ENCODE measurements at regions not wholly inside any gene's neighbourhood (a gene's known extent, or its start where the extent isn't known, plus 50 kb on each side); places are given as distances from the start of the nearest gene placed in this dataset.

GRCh38 chr14:36083317-36083716 lies 93.2 kb downstream of the PTCSC3 start:
- DNase-seq = no peak

- no peak for DNase-seq
Measured at GRCh38 chr14:36078080-36078479, 98.4 kb downstream of the PTCSC3 start.

GRCh38 chr14:36076197-36076596 lies 100.3 kb downstream of the PTCSC3 start:
- DNase-seq = no peak

GRCh38 chr14:36075203-36075602 lies 101.3 kb downstream of the PTCSC3 start:
- DNase-seq = no peak

- DNase-seq = no peak
Measured at GRCh38 chr14:36070720-36071043, 105.8 kb downstream of the PTCSC3 start.

GRCh38 chr14:36070031-36070719 lies 106.3 kb downstream of the PTCSC3 start:
- peak; percentile 32 to 58 (median 37) for DNase-seq

GRCh38 chr14:36069535-36069900 lies 107.0 kb downstream of the PTCSC3 start:
- peak; percentile 34 to 52 (median 35) for DNase-seq

- no peak for DNase-seq
Measured at GRCh38 chr14:36068777-36069534, 107.6 kb downstream of the PTCSC3 start.

GRCh38 chr14:36067428-36068187 lies 108.9 kb downstream of the PTCSC3 start:
- no peak for DNase-seq

- no peak for DNase-seq
Measured at GRCh38 chr14:36066636-36067035, 109.9 kb downstream of the PTCSC3 start.

- DNase-seq = no peak
Measured at GRCh38 chr14:36065831-36066230, 110.7 kb downstream of the PTCSC3 start.

GRCh38 chr14:36059531-36059930 lies 117.0 kb downstream of the PTCSC3 start:
- no peak for DNase-seq

GRCh38 chr14:36057452-36058116 lies 118.9 kb downstream of the PTCSC3 start:
- no peak for DNase-seq

GRCh38 chr14:36056845-36057244 lies 119.7 kb downstream of the PTCSC3 start:
- DNase-seq = peak in 1 of 4 experiments; percentile 2

- DNase-seq = no peak
Measured at GRCh38 chr14:36055681-36056225, 120.8 kb downstream of the PTCSC3 start.

- DNase-seq = no peak
Measured at GRCh38 chr14:36055052-36055378, 121.5 kb downstream of the PTCSC3 start.

GRCh38 chr14:36054353-36055051 lies 122.0 kb downstream of the PTCSC3 start:
- DNase-seq = no peak

GRCh38 chr14:36052681-36053080 lies 123.8 kb downstream of the PTCSC3 start:
- no peak for DNase-seq

- DNase-seq = no peak
Measured at GRCh38 chr14:36052063-36052462, 124.5 kb downstream of the PTCSC3 start.

- no peak for DNase-seq
Measured at GRCh38 chr14:36048667-36049066, 127.9 kb downstream of the PTCSC3 start.

- no peak for DNase-seq
Measured at GRCh38 chr14:36047912-36048311, 128.6 kb downstream of the PTCSC3 start.

GRCh38 chr14:36035675-36036074 lies 140.8 kb downstream of the PTCSC3 start:
- no peak for DNase-seq
